A549 (cell line): ENCODE measurements at regions not wholly inside any gene's neighbourhood (a gene's known extent, or its start where the extent isn't known, plus 50 kb on each side); places are given as distances from the start of the nearest gene placed in this dataset.

ENCODE experiments used
- ATAC-seq, 2 experiments: fragments of 200-7000 bp in 1 of 2; fragments of >200 bp in 1 of 2; cut with Nextera tagmentation in 1 of 2; cut with Tn5 transposase in 1 of 2; 3 replicates each; pipeline versions ENCODE4 v1.8.0 to v1.9.1; 2018 to 2020; ENCODE audit warnings: mild to moderate bottlenecking in 1 of 2, moderate library complexity in 1 of 2
- CTCF ChIA-PET: fragments of 300-600 bp; sonication (Branson Sonifier 250); formaldehyde crosslinking; extraction: SDS; loops from one replicate; lab custom pipeline; 2021; ENCODE audit warnings: antibody characterized with exemption, inconsistent platforms; lab: Yijun Ruan, JAX
- POLR2A ChIA-PET: fragments of 350-600 bp; formaldehyde crosslinking; extraction: SDS; loops from one replicate; lab custom pipeline; 2021; ENCODE audit warnings: antibody characterized with exemption, inconsistent platforms; lab: Yijun Ruan, JAX
- DNase-seq, 2 experiments: peaks; one replicate each; pipeline versions ENCODE4 v3.0.0 to v3.0.0-alpha.2; 2011 to 2016; ENCODE audit warnings: low read depth in 1 of 2, low spot score in 1 of 2
- FAIRE-seq: peaks from 2 replicates; lab custom pipeline; 2011; peaks lifted over from hg19 to GRCh38; lab: Jason Lieb, UNC
- H3K27ac ChIP-seq, 2 experiments: fragments of >200 bp; sonication (Bioruptor Twin); formaldehyde crosslinking; 3 replicates each; pipeline ENCODE4 v1.5.1; 2016 to 2017
- H3K4me1 ChIP-seq: fragments of >200 bp; sonication (Bioruptor Twin); formaldehyde crosslinking; 3 replicates; pipeline ENCODE4 v1.6.1; 2016
- H3K4me2 ChIP-seq: fragments of >200 bp; sonication (Bioruptor Twin); formaldehyde crosslinking; 3 replicates; pipeline ENCODE4 v1.6.1; 2016
- H3K4me3 ChIP-seq: fragments of >200 bp; sonication (Bioruptor Twin); formaldehyde crosslinking; 3 replicates; pipeline ENCODE4 v1.5.1; 2016
- H3K9me3 ChIP-seq: fragments of >200 bp; sonication (Bioruptor Twin); formaldehyde crosslinking; 3 replicates; pipeline ENCODE4 v1.6.1; 2016
- CBX8 ChIP-seq: fragments of 200-600 bp; sonication (generic); IDR thresholded peaks from 2 replicates; pipeline ENCODE4 v1.6.1; 2016
- CHD2 ChIP-seq: fragments of 150-350 bp; IDR thresholded peaks from 2 replicates; pipeline ENCODE4 v1.6.1; 2014; ENCODE audit warnings: low read length; ENCODE audit not compliant: partially characterized antibody
- CHD4 ChIP-seq: fragments of 200-600 bp; sonication (generic); IDR thresholded peaks from 2 replicates; pipeline ENCODE4 v1.6.1; 2016; ENCODE audit warnings: antibody characterized with exemption, mild to moderate bottlenecking, borderline replicate concordance
- E2F6 ChIP-seq: IDR thresholded peaks from 2 replicates; pipeline ENCODE4 v1.6.1; 2012; ENCODE audit warnings: low read depth, borderline replicate concordance
- EHF ChIP-seq: fragments of 250-450 bp; sonication (Bioruptor Pico); IDR thresholded peaks from 2 replicates; pipeline ENCODE4 v1.5.0; 2020; ENCODE audit warnings: mild to moderate bottlenecking
- EHMT2 ChIP-seq: fragments of 200-600 bp; sonication (generic); IDR thresholded peaks from 2 replicates; pipeline ENCODE4 v1.6.1; 2016; ENCODE audit warnings: antibody characterized with exemption, low read depth, mild to moderate bottlenecking, moderate library complexity
- EP300 ChIP-seq, 2 experiments: fragments of >200 bp; sonication (Bioruptor Twin); formaldehyde crosslinking; IDR thresholded peaks; 2 replicates in 1 of 2; 3 replicates in 1 of 2; pipeline ENCODE4 v1.6.1; 2016 to 2017
- ESRRA ChIP-seq: fragments of 150-350 bp; IDR thresholded peaks from 2 replicates; pipeline ENCODE4 v1.6.1; 2014; ENCODE audit warnings: mild to moderate bottlenecking, low read length, borderline replicate concordance
- FOSB ChIP-seq: fragments of 250-450 bp; sonication (Bioruptor Pico); IDR thresholded peaks from 2 replicates; pipeline ENCODE4 v1.5.0; 2020; ENCODE audit warnings: mild to moderate bottlenecking, moderate library complexity
- FOXS1 ChIP-seq: fragments of 250-450 bp; sonication (Bioruptor Pico); IDR thresholded peaks from 2 replicates; pipeline ENCODE4 v1.5.0; 2020; ENCODE audit warnings: mild to moderate bottlenecking, moderate library complexity
- HDAC2 ChIP-seq: fragments of 200-600 bp; sonication (generic); IDR thresholded peaks from 2 replicates; pipeline ENCODE4 v1.6.1; 2016
- HEYL ChIP-seq: fragments of 250-450 bp; sonication (Bioruptor Pico); IDR thresholded peaks from 2 replicates; pipeline ENCODE4 v1.8.0; 2021; ENCODE audit warnings: mild to moderate bottlenecking, moderate library complexity
- HOXB5 ChIP-seq: fragments of 250-450 bp; sonication (Bioruptor Pico); IDR thresholded peaks from 2 replicates; pipeline ENCODE4 v1.5.0; 2020; ENCODE audit warnings: mild to moderate bottlenecking, moderate library complexity
- KDM1A ChIP-seq: fragments of 200-600 bp; sonication (generic); IDR thresholded peaks from 2 replicates; pipeline ENCODE4 v1.6.1; 2016; ENCODE audit warnings: low read depth, mild to moderate bottlenecking
- KDM5A ChIP-seq: fragments of 200-600 bp; sonication (generic); IDR thresholded peaks from 2 replicates; pipeline ENCODE4 v1.6.1; 2016; ENCODE audit warnings: antibody characterized with exemption, mild to moderate bottlenecking
- MYC ChIP-seq: IDR thresholded peaks from 2 replicates; pipeline ENCODE4 v1.6.1; 2012; ENCODE audit warnings: mild to moderate bottlenecking, inconsistent platforms, low read length, improper control_type of control experiment, borderline replicate concordance
- POLR2A ChIP-seq: IDR thresholded peaks from 2 replicates; pipeline ENCODE4 v1.6.1; 2012; ENCODE audit warnings: mild to moderate bottlenecking, low read length
- RARB ChIP-seq: fragments of 250-450 bp; sonication (Bioruptor Pico); IDR thresholded peaks from 2 replicates; pipeline ENCODE4 v1.8.0; 2021; ENCODE audit warnings: mild to moderate bottlenecking, moderate library complexity
- RCOR1 ChIP-seq: fragments of 150-350 bp; IDR thresholded peaks from 2 replicates; pipeline ENCODE4 v1.6.1; 2014; ENCODE audit warnings: antibody characterized with exemption, low read length, low read depth
- RFX5 ChIP-seq: fragments of 450-650 bp; IDR thresholded peaks from 2 replicates; pipeline ENCODE4 v1.7.1; 2014; ENCODE audit warnings: antibody characterized with exemption, mild to moderate bottlenecking, moderate library complexity
- SMC3 ChIP-seq: fragments of >200 bp; sonication (Bioruptor Twin); formaldehyde crosslinking; IDR thresholded peaks from 3 replicates; pipeline ENCODE4 v1.6.1; 2018; ENCODE audit warnings: inconsistent platforms
- SREBF2 ChIP-seq: fragments of 450-650 bp; IDR thresholded peaks from 2 replicates; pipeline ENCODE4 v1.6.1; 2014; ENCODE audit warnings: mild to moderate bottlenecking, moderate library complexity
- TFCP2L1 ChIP-seq: fragments of 250-450 bp; sonication (Bioruptor Pico); IDR thresholded peaks from 2 replicates; pipeline ENCODE4 v1.5.0; 2021; ENCODE audit warnings: mild to moderate bottlenecking
- ZSCAN20 ChIP-seq: fragments of 250-450 bp; sonication (Bioruptor Pico); IDR thresholded peaks from 2 replicates; pipeline ENCODE4 v1.8.0; 2022; ENCODE audit warnings: mild to moderate bottlenecking, moderate library complexity
- WGBS: methylation state at CpG from one replicate; pipeline ENCODE4 v1.1.6; 2017; ENCODE audit errors: missing lambda C conversion rate; 5-methylcytosine and 5-hydroxymethylcytosine counted together
- TF ChIP-seq, protein P1 (sequence below): fragments of >200 bp; sonication (Bioruptor Twin); formaldehyde crosslinking; IDR thresholded peaks from 3 replicates; pipeline ENCODE4 v1.5.1; 2016

DNA sequence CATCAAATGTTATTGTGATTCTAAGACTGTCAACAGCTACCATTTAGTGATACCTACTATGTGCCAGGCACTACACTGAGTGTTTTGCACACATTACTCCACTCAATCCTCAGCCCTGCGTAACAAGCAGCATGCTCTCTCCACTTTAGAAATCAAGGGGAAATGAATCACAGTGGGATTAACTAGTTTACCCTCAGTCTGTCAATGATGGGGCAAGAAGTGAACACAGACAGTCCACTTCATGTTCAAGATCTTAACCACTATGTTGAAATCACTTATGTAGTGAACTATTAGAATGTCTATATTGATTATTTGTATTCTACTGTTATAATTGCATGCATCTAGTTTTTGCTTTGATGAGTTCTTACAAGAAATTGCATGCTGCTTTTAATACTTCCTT, 165.3 kb downstream of the LTN1 start:
- FAIRE-seq (no peak), DNase-seq (no peak), ATAC-seq (no peak)
- Histone ChIP-seq H3K9me3 (no peaks in the 10 kb centered on the region), H3K4me1 (no peaks in the 10 kb centered on the region), H3K27ac (no peak overlapping the region), H3K4me2 (no peak overlapping the region), H3K4me3 (no peak overlapping the region)
- CTCF ChIA-PET = no interaction called here
- POLR2A ChIA-PET = no interaction called here
- no peak for TF ChIP-seq RARB
- TF ChIP-seq SREBF2 = no peak
- TF ChIP-seq SMC3 = no peak
- TF ChIP-seq, protein P1, sequence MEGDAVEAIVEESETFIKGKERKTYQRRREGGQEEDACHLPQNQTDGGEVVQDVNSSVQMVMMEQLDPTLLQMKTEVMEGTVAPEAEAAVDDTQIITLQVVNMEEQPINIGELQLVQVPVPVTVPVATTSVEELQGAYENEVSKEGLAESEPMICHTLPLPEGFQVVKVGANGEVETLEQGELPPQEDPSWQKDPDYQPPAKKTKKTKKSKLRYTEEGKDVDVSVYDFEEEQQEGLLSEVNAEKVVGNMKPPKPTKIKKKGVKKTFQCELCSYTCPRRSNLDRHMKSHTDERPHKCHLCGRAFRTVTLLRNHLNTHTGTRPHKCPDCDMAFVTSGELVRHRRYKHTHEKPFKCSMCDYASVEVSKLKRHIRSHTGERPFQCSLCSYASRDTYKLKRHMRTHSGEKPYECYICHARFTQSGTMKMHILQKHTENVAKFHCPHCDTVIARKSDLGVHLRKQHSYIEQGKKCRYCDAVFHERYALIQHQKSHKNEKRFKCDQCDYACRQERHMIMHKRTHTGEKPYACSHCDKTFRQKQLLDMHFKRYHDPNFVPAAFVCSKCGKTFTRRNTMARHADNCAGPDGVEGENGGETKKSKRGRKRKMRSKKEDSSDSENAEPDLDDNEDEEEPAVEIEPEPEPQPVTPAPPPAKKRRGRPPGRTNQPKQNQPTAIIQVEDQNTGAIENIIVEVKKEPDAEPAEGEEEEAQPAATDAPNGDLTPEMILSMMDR = no peak
- TF ChIP-seq HEYL = no peak
- no peak for TF ChIP-seq RCOR1
- 33% methylated on average over 1 of the region's 1 CpG for WGBS

DNA sequence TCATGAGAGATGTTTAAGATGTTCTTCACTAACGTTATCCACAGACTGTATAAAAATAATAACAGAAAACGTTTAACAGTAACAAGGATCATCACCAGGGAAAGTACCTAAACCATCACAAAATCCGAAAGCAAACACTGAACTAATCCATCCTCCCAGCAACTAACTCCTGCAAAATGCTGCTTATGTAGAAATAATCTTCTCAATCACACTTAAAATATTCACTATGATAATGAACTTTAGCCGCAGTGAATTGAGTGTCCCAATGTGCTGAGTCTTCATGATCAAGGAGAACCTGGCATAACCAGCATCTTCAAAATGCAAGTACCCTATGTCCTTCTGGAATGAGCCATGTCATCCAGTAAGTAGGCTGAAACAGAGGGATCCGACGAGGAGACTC, 166.1 kb downstream of the LTN1 start:
- CTCF ChIA-PET = no interaction called here

DNA sequence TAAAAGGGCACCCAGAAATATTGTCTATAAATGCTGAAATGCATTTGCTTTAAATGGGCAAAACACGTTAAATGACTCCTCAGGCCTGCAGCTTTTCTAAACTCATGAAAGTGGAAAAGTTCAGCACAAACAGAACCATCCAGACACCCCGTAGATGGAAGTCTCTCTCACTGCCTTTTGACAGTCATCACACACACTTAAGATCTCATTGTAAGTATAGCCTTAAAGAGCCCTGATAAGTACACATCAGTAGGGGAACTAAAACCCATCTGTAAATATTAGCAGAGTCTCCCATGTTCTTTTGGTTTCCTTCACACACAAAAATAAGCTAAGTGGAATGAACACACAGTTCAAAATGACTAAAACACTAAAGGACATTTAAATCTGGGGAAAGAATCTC, 166.7 kb downstream of the LTN1 start:
- Histone ChIP-seq H3K27ac (no peak overlapping the region), H3K4me3 (no peak overlapping the region), H3K4me2 (no peak overlapping the region), H3K9me3 (no peaks in the 10 kb centered on the region), H3K4me1 (no peaks in the 10 kb centered on the region)
- no peak for DNase-seq
- TF ChIP-seq POLR2A (no peak), EP300 (IDR thresholded peaks at IDR 0.05) (no peak), ESRRA (no peak), CBX8 (no peak), FOSB (CRISPR knock-in tag) (no peak), FOXS1 (CRISPR knock-in tag) (no peak), CHD4 (no peak), HOXB5 (no peak), KDM1A (no peak), CHD2 (no peak), TFCP2L1 (no peak), E2F6 (no peak)
- WGBS = 9% methylated on average over 2 of the region's 2 CpGs
- no peak for FAIRE-seq
- CTCF ChIA-PET = no interaction called here
- no peak for ATAC-seq
- POLR2A ChIA-PET = no interaction called here

More for the DNA sequence above, 166.1 kb downstream of the LTN1 start:
- no peaks in the 10 kb centered on the region for H3K4me1 ChIP-seq
- 9% methylated on average over 6 of the region's 6 CpGs for WGBS
- no peak for TF ChIP-seq ZSCAN20 (CRISPR knock-in tag)
- no peak for TF ChIP-seq HDAC2
- TF ChIP-seq RFX5 = no peak
- no peak for TF ChIP-seq MYC
- no peak for TF ChIP-seq KDM5A
- TF ChIP-seq, protein P1 = no peak
- TF ChIP-seq EHMT2 = no peak
- no peak for TF ChIP-seq HEYL
- TF ChIP-seq POLR2A = no peak
- TF ChIP-seq EHF (CRISPR knock-in tag) = no peak
- TF ChIP-seq, all 56 proteins: peak for 0
- DNase-seq = no peak
- no peak for ATAC-seq
- no peak overlapping the region for H3K4me2 ChIP-seq
- no peak for FAIRE-seq
- no peak overlapping the region for H3K4me3 ChIP-seq
- POLR2A ChIA-PET = no interaction called here
- H3K9me3 ChIP-seq = no peaks in the 10 kb centered on the region
- H3K27ac ChIP-seq = no peak overlapping the region
